ENCODE measurements at regions not wholly inside any gene's neighbourhood (a gene's known extent, or its start where the extent isn't known, plus 50 kb on each side); places are given as distances from the start of the nearest gene placed in this dataset.

- TF ChIP-seq CTCF (IDR thresholded peaks at IDR 0.05; ENCODE audit: low read depth, low read length, missing input control) (no peak), FOXA1 (IDR thresholded peaks at IDR 0.05) (no peak)
Measured at GRCh38 chr9:16320338-16320902, 550.0 kb downstream of the BNC2 start.

Measured in liver (tissue), 2 donors.